Stomach (tissue), 4 donors: ENCODE measurements at regions not wholly inside any gene's neighbourhood (a gene's known extent, or its start where the extent isn't known, plus 50 kb on each side); places are given as distances from the start of the nearest gene placed in this dataset.

Source experiments
- CTCF ChIP-seq, 7 experiments: fragments of 450-650 bp in 4 of 7; fragments of 200-600 bp in 3 of 7; sonication (generic) in 3 of 7; IDR thresholded peaks; one replicate each; pipeline ENCODE4 v1.5.1; 2016 to 2019; ENCODE audit warnings: antibody characterized with exemption in 7 of 7, control low read depth in 2 of 7, mild to moderate bottlenecking in 1 of 7
- POLR2A ChIP-seq, 4 donors: fragments of 450-650 bp; IDR thresholded peaks; one replicate each; pipeline ENCODE4 v1.6.1; 2016; ENCODE audit warnings: antibody characterized with exemption in 4 of 4, control low read depth in 2 of 4, mild to moderate bottlenecking in 1 of 4, moderate library complexity in 1 of 4

GRCh38 chr5:82356808-82357671, 78.9 kb upstream of the RPS23 start:
- TF ChIP-seq CTCF (IDR thresholded peaks at IDR 0.05) (no peak), POLR2A (IDR thresholded peaks at IDR 0.05) (no peak)
